BE2C (cell line): ENCODE measurements at regions not wholly inside any gene's neighbourhood (a gene's known extent, or its start where the extent isn't known, plus 50 kb on each side); places are given as distances from the start of the nearest gene placed in this dataset.

ENCODE experiments used
- DNase-seq: peaks from one replicate; pipeline ENCODE4 v3.0.0-alpha.2; 2020
- H3K27me3 ChIP-seq: fragments of 250-450 bp; sonication (Bioruptor Pico); 2 replicates; pipeline ENCODE4 v1.5.1; 2020; ENCODE audit warnings: mild to moderate bottlenecking
- H3K36me3 ChIP-seq: fragments of 250-450 bp; sonication (Bioruptor Pico); 2 replicates; pipeline ENCODE4 v1.5.1; 2020; ENCODE audit warnings: mild to moderate bottlenecking
- H3K4me1 ChIP-seq: fragments of 250-450 bp; sonication (Bioruptor Pico); 2 replicates; pipeline ENCODE4 v1.5.1; 2020
- H3K4me3 ChIP-seq: 2 replicates; pipeline ENCODE4 v1.5.1; 2011; ENCODE audit warnings: low read depth, low read length
- H3K9me3 ChIP-seq: fragments of 250-450 bp; sonication (Bioruptor Pico); 2 replicates; pipeline ENCODE4 v1.5.1; 2020
- TF ChIP-seq, protein P1 (sequence below): IDR thresholded peaks from 2 replicates; pipeline ENCODE4 v1.5.1; 2012; ENCODE audit warnings: mild to moderate bottlenecking, low read depth, low read length

DNA sequence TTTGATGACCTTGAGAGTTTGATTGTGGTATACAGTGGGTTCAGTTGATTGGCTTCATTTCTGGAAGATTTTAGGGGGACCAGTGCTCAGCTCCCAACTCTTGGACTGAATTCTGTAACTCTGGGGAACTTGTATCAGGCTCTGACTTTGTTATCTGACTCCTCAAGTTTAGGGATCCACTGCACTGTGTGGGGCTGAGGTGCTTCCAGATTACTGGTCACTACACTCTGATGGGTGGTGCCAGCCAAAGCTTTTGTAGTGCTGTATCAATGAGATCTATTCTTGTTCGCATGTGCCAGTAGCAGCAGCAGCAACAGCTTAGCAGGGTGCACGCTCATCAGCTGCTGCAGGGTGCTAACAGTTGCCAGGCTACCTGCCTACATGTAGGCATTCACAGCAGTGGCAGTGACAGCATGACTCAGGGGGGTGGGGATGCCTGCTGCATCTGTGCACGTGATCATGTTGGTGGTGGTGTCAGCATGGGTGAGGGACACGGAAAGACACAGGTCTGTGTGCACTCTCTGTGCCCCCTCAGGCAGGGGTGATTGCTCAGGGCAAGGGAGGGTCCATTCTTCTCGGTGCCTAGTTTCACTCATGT is 438.8 kb upstream of the SEMA6A start:
- Histone ChIP-seq H3K36me3 (no peaks in the 10 kb centered on the region), H3K9me3 (no peaks in the 10 kb centered on the region), H3K4me3 (no peak overlapping the region), H3K4me1 (no peaks in the 10 kb centered on the region), H3K27me3 (no peaks in the 10 kb centered on the region)
- no peak for DNase-seq
- TF ChIP-seq, protein P1, sequence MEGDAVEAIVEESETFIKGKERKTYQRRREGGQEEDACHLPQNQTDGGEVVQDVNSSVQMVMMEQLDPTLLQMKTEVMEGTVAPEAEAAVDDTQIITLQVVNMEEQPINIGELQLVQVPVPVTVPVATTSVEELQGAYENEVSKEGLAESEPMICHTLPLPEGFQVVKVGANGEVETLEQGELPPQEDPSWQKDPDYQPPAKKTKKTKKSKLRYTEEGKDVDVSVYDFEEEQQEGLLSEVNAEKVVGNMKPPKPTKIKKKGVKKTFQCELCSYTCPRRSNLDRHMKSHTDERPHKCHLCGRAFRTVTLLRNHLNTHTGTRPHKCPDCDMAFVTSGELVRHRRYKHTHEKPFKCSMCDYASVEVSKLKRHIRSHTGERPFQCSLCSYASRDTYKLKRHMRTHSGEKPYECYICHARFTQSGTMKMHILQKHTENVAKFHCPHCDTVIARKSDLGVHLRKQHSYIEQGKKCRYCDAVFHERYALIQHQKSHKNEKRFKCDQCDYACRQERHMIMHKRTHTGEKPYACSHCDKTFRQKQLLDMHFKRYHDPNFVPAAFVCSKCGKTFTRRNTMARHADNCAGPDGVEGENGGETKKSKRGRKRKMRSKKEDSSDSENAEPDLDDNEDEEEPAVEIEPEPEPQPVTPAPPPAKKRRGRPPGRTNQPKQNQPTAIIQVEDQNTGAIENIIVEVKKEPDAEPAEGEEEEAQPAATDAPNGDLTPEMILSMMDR = no peak

DNA sequence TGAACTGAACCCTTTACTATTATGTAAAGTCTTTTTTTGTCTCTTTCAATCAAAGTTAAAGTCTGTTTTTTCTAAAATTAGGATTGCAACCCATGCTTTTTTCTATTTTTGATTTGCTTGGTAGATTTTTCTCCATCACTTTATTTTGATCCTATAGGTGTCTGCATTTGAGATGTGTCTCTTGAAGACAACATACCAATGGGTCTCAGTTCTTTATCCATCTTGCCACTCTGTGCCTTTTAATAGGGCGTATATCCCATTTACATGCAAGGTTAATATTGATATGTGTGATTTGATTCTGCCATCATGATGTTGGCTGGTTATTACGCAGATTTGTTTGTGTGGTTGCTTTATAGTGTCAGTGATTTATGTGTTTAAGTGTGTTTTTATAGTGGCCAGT is 436.0 kb upstream of the SEMA6A start:
- TF ChIP-seq, protein P1 = no peak
- no peaks in the 10 kb centered on the region for H3K36me3 ChIP-seq
- H3K4me1 ChIP-seq = no peaks in the 10 kb centered on the region
- H3K9me3 ChIP-seq = no peaks in the 10 kb centered on the region
- H3K4me3 ChIP-seq = no peak overlapping the region
- no peak for DNase-seq
- no peaks in the 10 kb centered on the region for H3K27me3 ChIP-seq

DNA sequence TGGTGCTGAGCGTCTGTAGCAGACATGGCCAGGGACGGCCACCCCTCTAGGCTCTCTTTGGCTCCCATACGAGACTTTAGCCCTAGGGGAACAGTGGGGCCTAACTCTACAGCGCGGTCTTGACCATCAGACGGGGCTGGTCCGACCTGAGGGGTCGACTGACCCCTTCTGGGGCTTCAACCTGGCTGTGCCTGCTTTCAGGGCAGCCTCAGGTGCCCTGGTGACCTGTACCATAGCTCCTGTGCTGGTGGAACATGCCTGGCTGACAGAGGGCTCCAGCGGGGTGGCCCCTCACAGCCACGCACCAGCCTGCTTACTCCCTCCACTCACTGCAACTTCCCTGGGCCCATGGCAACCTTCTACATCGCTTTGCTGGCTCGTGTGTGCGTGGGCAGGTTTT is 423.4 kb upstream of the SEMA6A start:
- H3K4me3 ChIP-seq = no peak overlapping the region
- DNase-seq = no peak
- no peaks in the 10 kb centered on the region for H3K9me3 ChIP-seq
- no peaks in the 10 kb centered on the region for H3K4me1 ChIP-seq
- no peaks in the 10 kb centered on the region for H3K36me3 ChIP-seq
- TF ChIP-seq, protein P1 = no peak
- H3K27me3 ChIP-seq = no peaks in the 10 kb centered on the region

DNA sequence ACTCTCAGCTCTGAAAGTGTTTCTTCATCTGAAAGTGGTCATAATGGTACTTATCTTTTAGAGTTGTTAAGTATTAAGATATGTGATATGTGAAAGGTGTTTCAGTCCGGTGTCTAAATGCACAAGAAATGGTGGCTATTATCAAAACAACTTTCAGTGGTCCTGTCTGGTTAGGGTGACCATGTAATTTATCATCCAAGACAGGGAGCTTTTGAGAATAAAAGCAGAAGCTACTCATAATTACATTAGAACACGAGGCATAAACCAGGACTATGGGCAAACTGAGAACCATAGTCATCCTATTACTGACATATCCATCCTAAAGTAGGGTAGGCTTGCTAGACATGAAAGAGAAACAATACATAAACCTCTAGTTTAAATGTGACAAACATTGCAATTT is 418.1 kb upstream of the SEMA6A start:
- DNase-seq = no peak
- no peaks in the 10 kb centered on the region for H3K9me3 ChIP-seq
- TF ChIP-seq, protein P1 = no peak
- H3K36me3 ChIP-seq = no peaks in the 10 kb centered on the region
- peaks cover 13% of the 10 kb centered on the region for H3K4me1 ChIP-seq
- H3K27me3 ChIP-seq = no peaks in the 10 kb centered on the region; the same call in 1 of the 2 replicates
- H3K4me3 ChIP-seq = no peak overlapping the region

DNA sequence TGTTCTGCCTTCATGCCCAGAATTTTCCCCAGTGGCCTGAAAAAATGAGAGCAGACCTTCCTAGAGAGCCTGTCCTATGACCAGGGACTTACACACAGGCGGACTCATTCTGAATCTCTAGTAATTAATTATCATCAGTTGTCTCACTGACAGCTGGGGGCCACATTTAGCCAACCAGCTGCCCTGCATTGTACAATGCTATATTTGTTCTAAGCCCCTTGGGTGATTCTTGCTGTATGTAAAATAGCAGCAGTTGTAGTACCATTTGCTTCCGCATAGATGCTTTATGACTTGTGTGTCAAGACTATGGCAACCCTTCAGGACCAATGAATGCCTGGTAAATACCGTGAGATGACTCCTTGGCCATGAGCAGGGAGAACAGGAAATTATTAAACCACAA is 415.4 kb upstream of the SEMA6A start:
- Histone ChIP-seq H3K27me3 (no peaks in the 10 kb centered on the region; the same call in 1 of the 2 replicates), H3K9me3 (no peaks in the 10 kb centered on the region), H3K36me3 (no peaks in the 10 kb centered on the region), H3K4me3 (no peak overlapping the region), H3K4me1 (peaks cover 13% of the 10 kb centered on the region)
- TF ChIP-seq, protein P1 = peak; percentile 20; the same call in 1 of the 2 replicates
- peak; percentile 39 for DNase-seq

DNA sequence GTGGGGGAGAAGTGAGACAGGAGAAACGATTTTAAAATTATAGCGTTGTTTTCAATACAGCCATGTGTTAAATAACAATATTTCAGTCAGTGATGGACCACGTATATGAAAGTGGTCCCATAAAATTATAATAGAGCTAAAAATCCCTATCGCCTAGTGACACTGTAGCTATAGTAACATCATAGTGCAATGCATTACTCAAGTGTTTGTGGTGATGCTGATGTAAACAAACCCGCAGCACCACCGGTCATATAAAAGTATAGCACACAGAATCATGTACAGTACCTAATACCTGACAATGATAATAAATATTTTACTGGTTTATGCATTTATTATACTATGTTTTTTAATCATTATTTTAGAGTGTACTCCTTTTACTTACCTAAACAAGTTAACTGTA is 407.4 kb upstream of the SEMA6A start:
- DNase-seq = no peak
- no peak overlapping the region for H3K4me3 ChIP-seq
- H3K27me3 ChIP-seq = no peaks in the 10 kb centered on the region
- TF ChIP-seq, protein P1 = no peak
- no peaks in the 10 kb centered on the region for H3K36me3 ChIP-seq
- H3K4me1 ChIP-seq = no peaks in the 10 kb centered on the region; the same call in 1 of the 2 replicates
- no peaks in the 10 kb centered on the region for H3K9me3 ChIP-seq
